ENCODE measurements at regions not wholly inside any gene's neighbourhood (a gene's known extent, or its start where the extent isn't known, plus 50 kb on each side); places are given as distances from the start of the nearest gene placed in this dataset.

GRCh38 chr2:103367877-103368276, 606.0 kb downstream of the TMEM182 start:
- Histone ChIP-seq H3K27me3 (no peaks in the 10 kb centered on the region), H3K4me3 (no peak overlapping the region), H3K36me3 (ENCODE audit: low read depth, missing control alignments) (no peaks in the 10 kb centered on the region), H3K27ac (no peak overlapping the region), H3K4me1 (no peaks in the 10 kb centered on the region), H3K9me3 (no peaks in the 10 kb centered on the region)
- intact Hi-C loops (cut with DNase I; ENCODE audit: low total_unique reads): no loop called here
- no peak for DNase-seq
- WGBS, 2 donors: 89 to 91% methylated on average over 4 of the region's 4 CpGs
- no peak for TF ChIP-seq POLR2A (IDR thresholded peaks at IDR 0.05)
- TF ChIP-seq CTCF (IDR thresholded peaks at IDR 0.05): no peak

GRCh38 chr2:103383541-103383940, 621.7 kb downstream of the TMEM182 start:
- Histone ChIP-seq H3K9me3 (no peaks in the 10 kb centered on the region), H3K27me3 (no peaks in the 10 kb centered on the region), H3K36me3 (ENCODE audit: low read depth, missing control alignments) (no peaks in the 10 kb centered on the region), H3K4me1 (no peaks in the 10 kb centered on the region), H3K27ac (no peak overlapping the region), H3K4me3 (no peak overlapping the region)
- intact Hi-C loops (cut with DNase I; ENCODE audit: low total_unique reads): no loop called here
- TF ChIP-seq CTCF (IDR thresholded peaks at IDR 0.05) (no peak), POLR2A (IDR thresholded peaks at IDR 0.05) (no peak)
- no peak for DNase-seq
- WGBS, 2 donors: 73 to 78% methylated on average over 3 of the region's 3 CpGs

GRCh38 chr2:103386872-103387271, 625.0 kb downstream of the TMEM182 start:
- no peak overlapping the region for H3K4me3 ChIP-seq
- no peaks in the 10 kb centered on the region for H3K4me1 ChIP-seq
- WGBS, 2 donors: 92 to 98% methylated on average over 3 of the region's 3 CpGs
- no peaks in the 10 kb centered on the region for H3K9me3 ChIP-seq
- TF ChIP-seq CTCF (IDR thresholded peaks at IDR 0.05) (no peak), POLR2A (IDR thresholded peaks at IDR 0.05) (no peak)
- no peaks in the 10 kb centered on the region for H3K27me3 ChIP-seq
- intact Hi-C loops (cut with DNase I; ENCODE audit: low total_unique reads): no loop called here
- no peak for DNase-seq
- no peaks in the 10 kb centered on the region for H3K36me3 ChIP-seq (ENCODE audit: low read depth, missing control alignments)
- no peak overlapping the region for H3K27ac ChIP-seq

GRCh38 chr2:103387888-103388287, 626.1 kb downstream of the TMEM182 start:
- no peak for TF ChIP-seq CTCF (IDR thresholded peaks at IDR 0.05)
- TF ChIP-seq POLR2A (IDR thresholded peaks at IDR 0.05): no peak
- Histone ChIP-seq H3K4me1 (no peaks in the 10 kb centered on the region), H3K36me3 (ENCODE audit: low read depth, missing control alignments) (no peaks in the 10 kb centered on the region), H3K27me3 (no peaks in the 10 kb centered on the region), H3K27ac (no peak overlapping the region), H3K4me3 (no peak overlapping the region), H3K9me3 (no peaks in the 10 kb centered on the region)
- intact Hi-C loops (cut with DNase I; ENCODE audit: low total_unique reads): no loop called here
- WGBS, 2 donors: 86 to 94% methylated on average over 5 of the region's 5 CpGs
- DNase-seq: no peak

- 28 to 50% methylated on average over 1 of the region's 1 CpG for WGBS, 2 donors
- Histone ChIP-seq H3K4me1 (no peaks in the 10 kb centered on the region), H3K4me3 (no peak overlapping the region), H3K27ac (no peak overlapping the region), H3K9me3 (no peaks in the 10 kb centered on the region), H3K36me3 (ENCODE audit: low read depth, missing control alignments) (no peaks in the 10 kb centered on the region), H3K27me3 (no peaks in the 10 kb centered on the region)
- intact Hi-C loops (cut with DNase I; ENCODE audit: low total_unique reads): no loop called here
- DNase-seq: no peak
- TF ChIP-seq POLR2A (IDR thresholded peaks at IDR 0.05) (no peak), CTCF (IDR thresholded peaks at IDR 0.05) (no peak)
These were observed 634.3 kb downstream of the TMEM182 start for GRCh38 chr2:103396152-103396551.

Data from testis (tissue), 2 donors.